Adrenal gland (tissue), 9 donors: ENCODE measurements at regions not wholly inside any gene's neighbourhood (a gene's known extent, or its start where the extent isn't known, plus 50 kb on each side); places are given as distances from the start of the nearest gene placed in this dataset.
"Not testable (repeated sequence)": the region's sequence is repeated elsewhere in the genome, so short reads cannot be mapped to it uniquely, and the experiment has no call there.

Experiments used
- DNase-seq, 7 donors: peaks; one replicate each; pipeline ENCODE4 v3.0.0-alpha.2; 2019 to 2020
- H3K27ac ChIP-seq, 5 donors: fragments of 200-600 bp; sonication (generic) in 4 of 5; 1 replicate in 3 of 5; 2 replicates in 2 of 5; pipeline versions ENCODE4 v1.5.1 to v1.8.0; 2016 to 2020; ENCODE audit warnings: mild to moderate bottlenecking in 1 of 5
- H3K27me3 ChIP-seq: fragments of 200-600 bp; 2 replicates; pipeline ENCODE4 v1.8.0; 2021
- H3K36me3 ChIP-seq, 2 donors: fragments of 200-600 bp; replicated peaks in 1 of 2; 1 replicate in 1 of 2; 2 replicates in 1 of 2; pipeline versions ENCODE4 v1.5.1 to v1.8.0; 2018 to 2022
- H3K4me1 ChIP-seq, 2 donors: fragments of 200-600 bp; replicated peaks in 1 of 2; 1 replicate in 1 of 2; 2 replicates in 1 of 2; pipeline versions ENCODE4 v1.5.1 to v1.8.0; 2018 to 2021
- H3K4me3 ChIP-seq, 4 donors: fragments of 200-600 bp; sonication (generic) in 3 of 4; one replicate each; pipeline ENCODE4 v1.5.1; 2016 to 2018
- H3K9me3 ChIP-seq, 3 donors: fragments of 200-600 bp; sonication (generic) in 1 of 3; replicated peaks in 1 of 3; 1 replicate in 2 of 3; 2 replicates in 1 of 3; pipeline versions ENCODE4 v1.5.1 to v1.8.0; 2016 to 2021
- POLR2A ChIP-seq, 2 donors: fragments of 450-650 bp; IDR thresholded peaks; one replicate each; pipeline ENCODE4 v1.6.1; 2017; ENCODE audit warnings: antibody characterized with exemption in 2 of 2, mild to moderate bottlenecking in 2 of 2, moderate library complexity in 1 of 2
- WGBS, 4 donors: extraction: QIAGEN DNeasy Blood & Tissue Kit in 2 of 4; methylation state at CpG; one replicate each; pipeline versions ENCODE4 v1.1.5 to v1.1.7; 2013 to 2017; 5-methylcytosine and 5-hydroxymethylcytosine counted together
- intact Hi-C, 2 donors: fragments of 100-400 bp; cut with DNase I; formaldehyde crosslinking; loops; one replicate each; pipeline versions ENCODE4 v1.14.1 to v1.15.0; 2022 to 2023
- TF ChIP-seq, protein P1 (sequence below), 6 experiments: fragments of 450-650 bp in 4 of 6; fragments of 200-600 bp in 2 of 6; sonication (generic) in 1 of 6; IDR thresholded peaks; 1 replicate in 5 of 6; 2 replicates in 1 of 6; pipeline versions ENCODE4 v1.5.1 to v1.8.0; 2016 to 2021; ENCODE audit warnings: antibody characterized with exemption in 6 of 6, mild to moderate bottlenecking in 2 of 6, moderate library complexity in 1 of 6
- donor health status: healthy with polysubstance abuse.
- donor health status: Bipolar disorder and iron deficiency.
- donor health status: DM: yes; HTN: yes; CAD: no.
- donor health status: DM: no; HTN: no; CAD: no.
- donor health status: DM: no; HTN: no; CAD: no.

DNA sequence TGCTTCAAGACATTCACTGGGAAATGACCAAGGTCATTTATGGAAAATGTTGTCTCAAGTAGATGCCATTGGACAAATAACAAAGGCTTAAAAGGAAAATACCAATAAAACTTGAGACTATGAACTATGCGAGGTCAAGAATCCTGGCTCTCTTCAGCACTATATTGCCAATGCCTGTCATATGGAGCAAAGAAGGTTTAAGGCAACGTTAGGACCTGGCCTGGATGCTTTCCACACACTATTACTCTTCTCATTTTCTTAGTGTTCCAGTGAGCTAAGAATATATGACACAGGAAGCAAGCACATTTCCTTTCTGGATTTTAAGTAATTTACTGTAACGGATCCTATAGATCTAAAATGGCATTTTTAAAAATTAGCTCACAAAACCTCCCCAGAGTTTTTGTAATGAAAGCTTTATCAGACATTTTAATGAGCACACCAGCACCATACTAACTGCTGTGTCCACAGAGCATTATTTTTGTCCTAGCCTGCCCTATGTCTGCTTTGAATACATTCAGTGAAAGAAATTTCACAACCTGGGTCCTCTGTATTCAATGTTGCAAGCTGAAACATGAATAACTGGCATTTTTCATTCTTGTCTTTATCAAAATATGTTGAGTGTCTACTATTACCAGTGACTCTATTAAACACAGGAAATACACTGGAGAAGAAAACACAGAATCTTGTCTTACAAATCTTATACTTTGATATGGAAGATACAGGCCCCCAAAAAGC lies 315.6 kb downstream of the CETN3 start:
- TF ChIP-seq, protein P1, sequence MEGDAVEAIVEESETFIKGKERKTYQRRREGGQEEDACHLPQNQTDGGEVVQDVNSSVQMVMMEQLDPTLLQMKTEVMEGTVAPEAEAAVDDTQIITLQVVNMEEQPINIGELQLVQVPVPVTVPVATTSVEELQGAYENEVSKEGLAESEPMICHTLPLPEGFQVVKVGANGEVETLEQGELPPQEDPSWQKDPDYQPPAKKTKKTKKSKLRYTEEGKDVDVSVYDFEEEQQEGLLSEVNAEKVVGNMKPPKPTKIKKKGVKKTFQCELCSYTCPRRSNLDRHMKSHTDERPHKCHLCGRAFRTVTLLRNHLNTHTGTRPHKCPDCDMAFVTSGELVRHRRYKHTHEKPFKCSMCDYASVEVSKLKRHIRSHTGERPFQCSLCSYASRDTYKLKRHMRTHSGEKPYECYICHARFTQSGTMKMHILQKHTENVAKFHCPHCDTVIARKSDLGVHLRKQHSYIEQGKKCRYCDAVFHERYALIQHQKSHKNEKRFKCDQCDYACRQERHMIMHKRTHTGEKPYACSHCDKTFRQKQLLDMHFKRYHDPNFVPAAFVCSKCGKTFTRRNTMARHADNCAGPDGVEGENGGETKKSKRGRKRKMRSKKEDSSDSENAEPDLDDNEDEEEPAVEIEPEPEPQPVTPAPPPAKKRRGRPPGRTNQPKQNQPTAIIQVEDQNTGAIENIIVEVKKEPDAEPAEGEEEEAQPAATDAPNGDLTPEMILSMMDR (IDR thresholded peaks at IDR 0.05), result no peak
- TF ChIP-seq POLR2A (IDR thresholded peaks at IDR 0.05), result no peak
- no peaks in the 10 kb centered on the region for H3K36me3 ChIP-seq

DNA sequence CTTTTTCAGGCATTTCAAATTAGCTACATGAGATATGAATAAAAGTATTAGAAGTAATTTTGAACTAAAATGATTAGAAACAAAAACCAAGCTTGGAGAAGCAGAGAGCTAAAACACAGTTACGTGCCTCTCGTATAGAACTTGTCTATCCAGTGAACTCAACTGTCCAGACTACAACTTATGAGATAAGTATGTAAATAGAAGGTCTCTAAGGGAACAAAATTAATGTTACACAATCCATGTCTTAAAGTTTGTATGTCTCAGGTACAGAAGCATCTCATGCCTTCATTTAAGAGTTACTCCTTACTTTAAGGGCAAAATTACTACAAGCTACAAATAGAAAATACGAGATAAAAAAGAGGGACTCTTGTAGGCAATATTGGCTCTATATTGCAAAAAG lies 316.8 kb downstream of the CETN3 start:
- Histone ChIP-seq H3K36me3 (no peaks in the 10 kb centered on the region), H3K4me3 (no peak overlapping the region), H3K27me3 (no peaks in the 10 kb centered on the region), H3K27ac (no peak overlapping the region), H3K4me1 (no peaks in the 10 kb centered on the region), H3K9me3 (no peaks in the 10 kb centered on the region)
- 65 to 84% (median 81%) methylated on average over 3 of the region's 3 CpGs for WGBS, 4 donors
- intact Hi-C loops, result no loop called here
- no peak for DNase-seq
- TF ChIP-seq, protein P1 (IDR thresholded peaks at IDR 0.05), result no peak
- TF ChIP-seq POLR2A (IDR thresholded peaks at IDR 0.05), result no peak

More for the DNA sequence above, 315.6 kb downstream of the CETN3 start:
- intact Hi-C loops, result no loop called here
- Histone ChIP-seq H3K4me1 (no peaks in the 10 kb centered on the region), H3K9me3 (no peaks in the 10 kb centered on the region), H3K27ac (no peak overlapping the region), H3K4me3 (no peak overlapping the region), H3K27me3 (no peaks in the 10 kb centered on the region)
- WGBS, 4 donors, result 30 to 45% (median 34%) methylated on average over 3 of the region's 3 CpGs
- DNase-seq, result no peak

DNA sequence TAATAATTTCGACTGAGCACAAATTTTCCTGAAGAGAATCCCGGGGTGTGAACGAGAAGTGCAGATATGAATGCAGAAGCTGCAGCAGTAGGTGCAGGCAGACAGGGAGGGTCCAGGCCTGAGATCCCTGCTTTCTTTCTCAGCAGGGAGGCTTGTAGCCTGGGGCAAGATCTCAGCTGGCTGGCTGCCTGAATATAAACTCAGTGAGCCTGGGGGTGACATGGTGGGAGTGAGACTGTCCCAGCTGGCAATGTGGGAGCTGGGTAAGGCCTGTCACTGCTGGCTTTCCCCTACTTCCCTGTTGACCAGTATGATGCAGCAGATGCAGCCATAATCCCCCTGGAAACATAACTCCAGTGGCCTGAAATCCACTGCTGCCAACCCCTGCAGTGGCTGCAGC lies 325.2 kb downstream of the CETN3 start:
- 87 to 100% (median 91%) methylated on average over 3 of the region's 3 CpGs for WGBS, 4 donors
- intact Hi-C loops, result no loop called here

DNA sequence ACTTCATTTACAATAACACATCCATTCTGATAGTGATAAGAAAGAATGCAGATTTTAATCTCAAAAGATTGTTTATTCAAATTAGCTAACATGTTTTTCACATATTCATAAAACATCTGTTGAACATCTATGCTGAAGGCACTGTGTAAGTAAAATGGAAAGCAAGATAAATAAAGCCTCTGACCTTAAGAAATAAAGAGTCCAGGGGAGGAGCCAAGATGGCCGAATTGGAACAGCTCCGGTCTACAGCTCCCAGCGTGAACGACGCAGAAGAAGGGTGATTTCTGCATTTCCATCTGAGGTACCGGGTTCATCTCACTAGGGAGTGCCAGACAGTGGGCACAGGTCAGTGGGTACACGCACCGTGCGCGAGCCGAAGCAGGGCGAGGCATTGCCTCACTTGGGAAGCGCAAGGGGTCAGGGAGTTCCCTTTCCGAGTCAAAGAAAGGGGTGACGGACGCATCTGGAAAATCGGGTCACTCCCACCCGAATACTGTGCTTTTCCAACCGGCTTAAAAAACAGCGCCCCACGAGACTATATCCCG lies 336.5 kb downstream of the CETN3 start:
- H3K27ac ChIP-seq, H3K4me3 ChIP-seq, DNase-seq, H3K9me3 ChIP-seq, intact Hi-C loops, H3K27me3 ChIP-seq, H3K4me1 ChIP-seq, H3K36me3 ChIP-seq: not testable (repeated sequence)
- WGBS, 4 donors, result 80 to 93% (median 90%) methylated on average over 22 of the region's 22 CpGs

More for the DNA sequence above, 325.2 kb downstream of the CETN3 start:
- H3K27ac ChIP-seq, result no peak overlapping the region
- H3K4me3 ChIP-seq, result no peak overlapping the region
- H3K36me3 ChIP-seq, result no peaks in the 10 kb centered on the region
- H3K4me1 ChIP-seq, result no peaks in the 10 kb centered on the region
- no peaks in the 10 kb centered on the region for H3K27me3 ChIP-seq
- DNase-seq, result no peak
- H3K9me3 ChIP-seq, result no peaks in the 10 kb centered on the region
- TF ChIP-seq, protein P1 (IDR thresholded peaks at IDR 0.05), result no peak
- no peak for TF ChIP-seq POLR2A (IDR thresholded peaks at IDR 0.05)

GRCh38 chr5:90071656-90072055 lies 337.9 kb downstream of the CETN3 start:
- H3K27ac ChIP-seq, result no peak overlapping the region
- no peaks in the 10 kb centered on the region for H3K36me3 ChIP-seq
- H3K27me3 ChIP-seq, result no peaks in the 10 kb centered on the region
- no peak for DNase-seq
- WGBS, 4 donors, result 86 to 93% (median 89%) methylated on average over 2 of the region's 2 CpGs
- no peaks in the 10 kb centered on the region for H3K4me1 ChIP-seq
- intact Hi-C loops, result no loop called here
- no peak for TF ChIP-seq POLR2A (IDR thresholded peaks at IDR 0.05)
- TF ChIP-seq, protein P1 (IDR thresholded peaks at IDR 0.05), result no peak
- H3K4me3 ChIP-seq, result no peak overlapping the region
- no peaks in the 10 kb centered on the region for H3K9me3 ChIP-seq
